ENCODE measurements at regions not wholly inside any gene's neighbourhood (a gene's known extent, or its start where the extent isn't known, plus 50 kb on each side); places are given as distances from the start of the nearest gene placed in this dataset.

DNA sequence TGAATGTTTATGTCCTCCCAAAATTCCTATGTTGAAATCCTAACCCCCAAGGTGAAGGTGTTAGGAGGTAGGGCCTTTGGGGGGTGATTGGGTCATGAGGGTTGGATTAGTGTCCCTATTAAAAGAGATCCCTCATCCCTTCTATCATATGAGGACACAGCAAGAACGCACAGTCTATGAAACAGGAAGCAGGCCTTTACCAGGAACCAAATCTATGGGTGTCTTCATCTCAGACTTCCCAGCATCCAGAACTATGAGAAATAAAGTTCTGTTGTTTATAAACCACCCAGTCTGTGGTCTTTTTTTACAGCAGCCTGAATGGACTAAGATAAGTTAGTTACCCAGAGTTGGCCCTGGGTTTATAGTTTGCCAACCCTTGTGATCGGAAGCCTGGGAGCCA is 153.1 kb downstream of the INO80D start:
- H3K4me1 ChIP-seq: peaks cover 15% of the 10 kb centered on the region
- H3K27me3 Mint-ChIP-seq (ENCODE audit: insufficient read depth, low read depth): peaks cover 6% of the 10 kb centered on the region
- H3K36me3 Mint-ChIP-seq: no peaks in the 10 kb centered on the region
- H3K79me2 ChIP-seq (ENCODE audit: low read depth): no peaks in the 10 kb centered on the region
- DNase-seq (ENCODE audit: low spot score): no peak
- H3K4me2 ChIP-seq: no peak overlapping the region
- H3K27ac ChIP-seq: no peak overlapping the region
- H4K20me1 ChIP-seq (ENCODE audit: low read depth): no peaks in the 10 kb centered on the region
- H3K4me1 Mint-ChIP-seq: peaks cover 42% of the 10 kb centered on the region
- H3K4me3 Mint-ChIP-seq: no peak overlapping the region
- peaks cover 3% of the 10 kb centered on the region for H3K27me3 ChIP-seq
- no peak overlapping the region for H3K27ac Mint-ChIP-seq
- H3K9ac ChIP-seq: no peak overlapping the region
- H3K36me3 ChIP-seq: no peaks in the 10 kb centered on the region
- TF ChIP-seq EZH2phosphoT487 (IDR thresholded peaks at IDR 0.05) (no peak), EZH2 (IDR thresholded peaks at IDR 0.05) (no peak)
- TF ChIP-seq, protein P1, sequence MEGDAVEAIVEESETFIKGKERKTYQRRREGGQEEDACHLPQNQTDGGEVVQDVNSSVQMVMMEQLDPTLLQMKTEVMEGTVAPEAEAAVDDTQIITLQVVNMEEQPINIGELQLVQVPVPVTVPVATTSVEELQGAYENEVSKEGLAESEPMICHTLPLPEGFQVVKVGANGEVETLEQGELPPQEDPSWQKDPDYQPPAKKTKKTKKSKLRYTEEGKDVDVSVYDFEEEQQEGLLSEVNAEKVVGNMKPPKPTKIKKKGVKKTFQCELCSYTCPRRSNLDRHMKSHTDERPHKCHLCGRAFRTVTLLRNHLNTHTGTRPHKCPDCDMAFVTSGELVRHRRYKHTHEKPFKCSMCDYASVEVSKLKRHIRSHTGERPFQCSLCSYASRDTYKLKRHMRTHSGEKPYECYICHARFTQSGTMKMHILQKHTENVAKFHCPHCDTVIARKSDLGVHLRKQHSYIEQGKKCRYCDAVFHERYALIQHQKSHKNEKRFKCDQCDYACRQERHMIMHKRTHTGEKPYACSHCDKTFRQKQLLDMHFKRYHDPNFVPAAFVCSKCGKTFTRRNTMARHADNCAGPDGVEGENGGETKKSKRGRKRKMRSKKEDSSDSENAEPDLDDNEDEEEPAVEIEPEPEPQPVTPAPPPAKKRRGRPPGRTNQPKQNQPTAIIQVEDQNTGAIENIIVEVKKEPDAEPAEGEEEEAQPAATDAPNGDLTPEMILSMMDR (IDR thresholded peaks at IDR 0.05): no peak
- no peak overlapping the region for H3K4me3 ChIP-seq
- no peak overlapping the region for H2AFZ ChIP-seq (replicated peaks)
- no peaks in the 10 kb centered on the region for H3K9me3 ChIP-seq (ENCODE audit: low read depth)
- no peaks in the 10 kb centered on the region for H3K9me3 Mint-ChIP-seq
- H3F3A ChIP-seq (ENCODE audit: low read depth): no peaks in the 10 kb centered on the region

DNA sequence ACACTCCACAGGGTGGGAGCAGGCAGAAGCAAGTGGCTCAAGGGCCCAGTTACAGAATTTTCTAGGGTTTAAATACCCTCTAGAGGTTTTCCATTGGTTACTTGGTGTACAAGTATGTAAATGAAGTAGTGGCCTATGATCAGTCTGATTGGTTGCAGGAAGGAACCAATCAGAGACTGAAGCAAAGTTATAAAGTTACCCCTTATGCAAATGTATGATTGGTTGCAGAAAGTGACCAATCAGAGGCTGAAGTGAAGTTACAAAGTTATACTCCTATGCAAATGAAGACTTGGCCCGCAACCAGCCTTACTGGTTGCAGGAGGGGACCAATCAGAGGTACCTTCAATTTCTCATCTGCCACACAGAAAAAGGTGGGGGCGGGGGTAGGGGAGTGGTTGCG is 154.6 kb downstream of the INO80D start:
- H3F3A ChIP-seq (ENCODE audit: low read depth): no peaks in the 10 kb centered on the region
- H3K4me3 Mint-ChIP-seq: no peak overlapping the region
- no peaks in the 10 kb centered on the region for H3K36me3 ChIP-seq
- H4K20me1 ChIP-seq (ENCODE audit: low read depth): no peaks in the 10 kb centered on the region
- no peak for DNase-seq (ENCODE audit: low spot score)
- peaks cover 34% of the 10 kb centered on the region for H3K4me1 Mint-ChIP-seq
- H2AFZ ChIP-seq (replicated peaks): no peak overlapping the region
- no peak overlapping the region for H3K4me3 ChIP-seq
- no peak overlapping the region for H3K4me2 ChIP-seq
- H3K9ac ChIP-seq: no peak overlapping the region
- H3K9me3 Mint-ChIP-seq: no peaks in the 10 kb centered on the region
- H3K79me2 ChIP-seq (ENCODE audit: low read depth): no peaks in the 10 kb centered on the region
- TF ChIP-seq, protein P1 (IDR thresholded peaks at IDR 0.05): no peak
- TF ChIP-seq EZH2phosphoT487 (IDR thresholded peaks at IDR 0.05) (no peak), EZH2 (IDR thresholded peaks at IDR 0.05) (no peak)
- no peak overlapping the region for H3K27ac Mint-ChIP-seq
- no peaks in the 10 kb centered on the region for H3K9me3 ChIP-seq (ENCODE audit: low read depth)
- H3K36me3 Mint-ChIP-seq: no peaks in the 10 kb centered on the region
- peaks cover 18% of the 10 kb centered on the region for H3K27me3 ChIP-seq
- H3K4me1 ChIP-seq: peaks cover 3% of the 10 kb centered on the region
- H3K27ac ChIP-seq: no peak overlapping the region
- H3K27me3 Mint-ChIP-seq (ENCODE audit: insufficient read depth, low read depth): peaks cover 6% of the 10 kb centered on the region

DNA sequence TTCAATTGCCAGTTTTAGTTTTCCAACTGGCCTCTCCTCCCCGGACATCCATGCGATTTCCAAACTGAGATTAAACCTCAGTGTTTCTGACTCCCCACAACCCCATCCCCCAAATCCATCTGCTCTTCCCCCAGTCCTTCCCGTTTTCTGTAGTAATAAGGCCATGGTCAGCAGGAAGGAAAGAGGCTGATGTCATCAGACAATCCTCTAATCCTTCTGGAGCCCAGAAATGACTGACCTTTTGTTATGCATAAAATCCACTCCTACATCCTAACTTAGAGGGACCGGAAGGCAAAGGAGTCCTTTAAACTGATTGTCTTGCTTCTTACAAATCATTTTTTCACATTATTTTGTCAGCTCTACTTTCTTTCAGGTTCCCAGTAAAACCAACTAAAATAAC is 155.8 kb downstream of the INO80D start:
- no peak for TF ChIP-seq EZH2phosphoT487 (IDR thresholded peaks at IDR 0.05)
- Histone ChIP-seq H3K4me2 (no peak overlapping the region), H3K27me3 (peaks cover 29% of the 10 kb centered on the region), H3K9me3 (ENCODE audit: low read depth) (no peaks in the 10 kb centered on the region), H3K4me1 (no peaks in the 10 kb centered on the region), H3F3A (ENCODE audit: low read depth) (no peaks in the 10 kb centered on the region), H3K79me2 (ENCODE audit: low read depth) (no peaks in the 10 kb centered on the region), H4K20me1 (ENCODE audit: low read depth) (no peaks in the 10 kb centered on the region), H3K27ac (no peak overlapping the region), H3K9ac (no peak overlapping the region), H2AFZ (replicated peaks) (no peak overlapping the region), H3K36me3 (no peaks in the 10 kb centered on the region), H3K4me3 (no peak overlapping the region)
- DNase-seq (ENCODE audit: low spot score): no peak
- H3K4me1 Mint-ChIP-seq: peaks cover 35% of the 10 kb centered on the region
- peaks cover 7% of the 10 kb centered on the region for H3K27me3 Mint-ChIP-seq (ENCODE audit: insufficient read depth, low read depth)
- H3K4me3 Mint-ChIP-seq: no peak overlapping the region
- H3K9me3 Mint-ChIP-seq: no peaks in the 10 kb centered on the region
- peak overlapping the region; percentile 50 for H3K27ac Mint-ChIP-seq
- H3K36me3 Mint-ChIP-seq: no peaks in the 10 kb centered on the region

DNA sequence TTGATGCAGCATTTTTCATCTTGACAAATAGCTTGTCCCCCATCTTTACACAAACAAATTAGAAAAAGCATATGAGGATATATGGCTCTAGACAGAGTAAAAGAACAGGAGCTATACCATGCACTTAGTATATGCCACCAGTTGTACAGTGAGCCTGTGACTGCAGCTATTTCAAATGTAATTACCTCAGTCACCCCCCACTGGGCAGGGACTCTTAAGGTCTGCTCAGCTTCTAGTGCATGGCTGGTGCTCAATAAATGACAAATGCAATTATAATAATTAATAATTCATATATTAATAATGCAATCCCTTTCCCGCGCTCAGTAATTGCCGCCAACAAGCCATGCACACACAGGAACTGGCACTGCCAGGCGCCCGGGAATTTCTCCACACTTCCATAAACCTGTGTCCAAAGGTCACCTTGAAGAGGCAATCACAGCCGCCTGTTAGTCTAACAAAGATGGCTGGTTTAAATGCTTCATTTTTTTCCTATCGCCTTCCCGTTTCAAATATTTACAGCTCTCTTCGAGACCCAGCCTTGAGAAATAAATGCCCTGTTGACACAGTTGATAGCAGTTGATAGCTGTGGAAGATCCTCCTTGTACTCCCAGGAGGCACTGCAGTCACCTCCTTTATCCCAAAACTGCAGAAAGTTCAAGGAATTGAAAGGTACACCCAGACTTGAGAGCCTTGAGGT is 156.6 kb downstream of the INO80D start:
- H3K4me2 ChIP-seq: no peak overlapping the region
- H3K4me1 Mint-ChIP-seq: peaks cover 39% of the 10 kb centered on the region

More for the DNA sequence above, 156.6 kb downstream of the INO80D start:
- H3K36me3 ChIP-seq: no peaks in the 10 kb centered on the region
- peaks cover 32% of the 10 kb centered on the region for H3K27me3 ChIP-seq
- no peak overlapping the region for H3K4me3 Mint-ChIP-seq
- no peak overlapping the region for H3K4me3 ChIP-seq
- H3K9me3 ChIP-seq (ENCODE audit: low read depth): no peaks in the 10 kb centered on the region
- no peak overlapping the region for H3K27ac ChIP-seq
- H3K9me3 Mint-ChIP-seq: no peaks in the 10 kb centered on the region
- no peaks in the 10 kb centered on the region for H3K4me1 ChIP-seq
- no peak overlapping the region for H2AFZ ChIP-seq (replicated peaks)
- no peak overlapping the region for H3K27ac Mint-ChIP-seq
- peaks cover 7% of the 10 kb centered on the region for H3K27me3 Mint-ChIP-seq (ENCODE audit: insufficient read depth, low read depth)
- H3K79me2 ChIP-seq (ENCODE audit: low read depth): no peaks in the 10 kb centered on the region
- no peak overlapping the region for H3K9ac ChIP-seq
- H3K36me3 Mint-ChIP-seq: no peaks in the 10 kb centered on the region
- no peak for DNase-seq (ENCODE audit: low spot score)
- no peak for TF ChIP-seq EZH2phosphoT487 (IDR thresholded peaks at IDR 0.05)
- TF ChIP-seq EZH2 (IDR thresholded peaks at IDR 0.05): no peak
- TF ChIP-seq, protein P1 (IDR thresholded peaks at IDR 0.05): no peak
- H3F3A ChIP-seq (ENCODE audit: low read depth): no peaks in the 10 kb centered on the region
- no peaks in the 10 kb centered on the region for H4K20me1 ChIP-seq (ENCODE audit: low read depth)
